Gastrocnemius medialis (tissue), 4 donors: ENCODE measurements at regions not wholly inside any gene's neighbourhood (a gene's known extent, or its start where the extent isn't known, plus 50 kb on each side); places are given as distances from the start of the nearest gene placed in this dataset.

Experiments
- ATAC-seq, 2 donors: fragments of 150-250 bp; one replicate each; pipeline ENCODE4 v1.9.1; 2016
- DNase-seq, 2 donors: peaks; one replicate each; pipeline ENCODE4 v3.0.0-alpha.2; 2019
- H3K27ac ChIP-seq, 4 donors: fragments of 200-600 bp; sonication (generic); 1 replicate in 1 of 4; 2 replicates in 3 of 4; pipeline ENCODE4 v1.5.1; 2016 to 2018; ENCODE audit warnings: mild to moderate bottlenecking in 2 of 4, moderate library complexity in 1 of 4
- H3K27me3 ChIP-seq, 3 donors: fragments of 200-600 bp; sonication (generic) in 2 of 3; 1 replicate in 1 of 3; 2 replicates in 2 of 3; pipeline versions ENCODE4 v1.5.1 to v1.6.0; 2016 to 2019; ENCODE audit warnings: mild to moderate bottlenecking in 1 of 3, moderate library complexity in 1 of 3
- H3K36me3 ChIP-seq, 2 donors: fragments of 200-600 bp; sonication (generic) in 1 of 2; one replicate each; pipeline ENCODE4 v1.5.1; 2017 to 2018
- H3K4me1 ChIP-seq, 2 donors: fragments of 200-600 bp; sonication (generic) in 1 of 2; one replicate each; pipeline ENCODE4 v1.5.1; 2016 to 2017; ENCODE audit warnings: mild to moderate bottlenecking in 2 of 2
- H3K4me3 ChIP-seq, 4 donors: fragments of 200-600 bp; sonication (generic) in 3 of 4; 1 replicate in 1 of 4; 2 replicates in 3 of 4; pipeline ENCODE4 v1.5.1; 2016 to 2019; ENCODE audit warnings: mild to moderate bottlenecking in 2 of 4
- H3K9me3 ChIP-seq, 3 donors: fragments of 200-600 bp; sonication (generic) in 2 of 3; 1 replicate in 1 of 3; 2 replicates in 2 of 3; pipeline ENCODE4 v1.5.1; 2016 to 2019
- POLR2A ChIP-seq, 2 donors: fragments of 450-650 bp; IDR thresholded peaks; one replicate each; pipeline ENCODE4 v1.6.1; 2017; ENCODE audit warnings: antibody characterized with exemption in 2 of 2, mild to moderate bottlenecking in 2 of 2, moderate library complexity in 2 of 2
- in situ Hi-C, 4 donors: fragments of 200-750 bp; cut with MboI; loops; one replicate each; pipeline versions ENCODE4 v1.15.0 to v1.8.0; 2017; ENCODE audit warnings: low sequenced_read_pairs in 4 of 4
- intact Hi-C: fragments of 100-400 bp; cut with DNase I; formaldehyde crosslinking; loops from one replicate; pipeline ENCODE4 v1.15.1; 2023; ENCODE audit warnings: low total_unique reads
- TF ChIP-seq, protein P1 (sequence below), 5 experiments: fragments of 450-650 bp in 3 of 5; fragments of 200-600 bp in 2 of 5; sonication (generic) in 2 of 5; IDR thresholded peaks in 4 of 5; conservative IDR thresholded peaks in 1 of 5; 1 replicate in 4 of 5; 2 replicates in 1 of 5; pipeline ENCODE4 v1.5.1; 2016 to 2019; ENCODE audit warnings: antibody characterized with exemption in 5 of 5, mild to moderate bottlenecking in 3 of 5, moderate library complexity in 3 of 5

- in situ Hi-C loops (no loop called here), intact Hi-C loops (no loop called here)
- Histone ChIP-seq H3K4me1 (peaks cover 12 to 17% of the 10 kb centered on the region in 2 donors), H3K36me3 (no peaks in the 10 kb centered on the region), H3K27ac (no peak overlapping the region), H3K9me3 (no peaks in the 10 kb centered on the region), H3K4me3 (no peak overlapping the region), H3K27me3 (no peaks in the 10 kb centered on the region)
- TF ChIP-seq, protein P1, sequence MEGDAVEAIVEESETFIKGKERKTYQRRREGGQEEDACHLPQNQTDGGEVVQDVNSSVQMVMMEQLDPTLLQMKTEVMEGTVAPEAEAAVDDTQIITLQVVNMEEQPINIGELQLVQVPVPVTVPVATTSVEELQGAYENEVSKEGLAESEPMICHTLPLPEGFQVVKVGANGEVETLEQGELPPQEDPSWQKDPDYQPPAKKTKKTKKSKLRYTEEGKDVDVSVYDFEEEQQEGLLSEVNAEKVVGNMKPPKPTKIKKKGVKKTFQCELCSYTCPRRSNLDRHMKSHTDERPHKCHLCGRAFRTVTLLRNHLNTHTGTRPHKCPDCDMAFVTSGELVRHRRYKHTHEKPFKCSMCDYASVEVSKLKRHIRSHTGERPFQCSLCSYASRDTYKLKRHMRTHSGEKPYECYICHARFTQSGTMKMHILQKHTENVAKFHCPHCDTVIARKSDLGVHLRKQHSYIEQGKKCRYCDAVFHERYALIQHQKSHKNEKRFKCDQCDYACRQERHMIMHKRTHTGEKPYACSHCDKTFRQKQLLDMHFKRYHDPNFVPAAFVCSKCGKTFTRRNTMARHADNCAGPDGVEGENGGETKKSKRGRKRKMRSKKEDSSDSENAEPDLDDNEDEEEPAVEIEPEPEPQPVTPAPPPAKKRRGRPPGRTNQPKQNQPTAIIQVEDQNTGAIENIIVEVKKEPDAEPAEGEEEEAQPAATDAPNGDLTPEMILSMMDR (IDR thresholded peaks at IDR 0.05 in 4 of 5, conservative IDR thresholded peaks at IDR 0.05 in 1 of 5): no peak
- no peak for TF ChIP-seq POLR2A (IDR thresholded peaks at IDR 0.05)
- ATAC-seq: no peak
- no peak for DNase-seq
Observed at GRCh38 chr4:138887341-138887740, 128.2 kb upstream of the NOCT start.

DNA sequence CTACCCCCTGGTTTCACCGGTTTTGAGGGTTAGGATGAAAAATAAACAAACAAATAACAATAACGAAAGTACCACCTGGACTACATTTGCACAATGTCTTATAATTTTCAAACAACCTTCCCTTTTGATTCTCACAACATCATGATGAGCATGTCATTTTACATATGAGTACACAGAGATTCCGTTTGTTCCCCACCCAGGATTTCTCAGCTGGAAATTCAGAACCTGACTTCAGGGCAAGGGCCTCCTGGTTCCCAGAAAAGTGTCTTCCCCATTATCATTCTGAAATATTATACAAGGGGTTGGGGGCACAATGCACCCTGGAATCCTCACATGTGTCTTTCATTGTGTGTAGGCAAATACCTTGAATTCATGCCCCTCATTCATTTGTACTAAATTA is 135.8 kb upstream of the NOCT start:
- Histone ChIP-seq H3K36me3 (no peaks in the 10 kb centered on the region), H3K4me1 (no peaks in the 10 kb centered on the region), H3K27me3 (no peaks in the 10 kb centered on the region), H3K9me3 (no peaks in the 10 kb centered on the region), H3K27ac (no peak overlapping the region), H3K4me3 (no peak overlapping the region)
- in situ Hi-C loops: no loop called here
- DNase-seq: no peak
- no peak for TF ChIP-seq POLR2A (IDR thresholded peaks at IDR 0.05)
- TF ChIP-seq, protein P1 (IDR thresholded peaks at IDR 0.05 in 4 of 5, conservative IDR thresholded peaks at IDR 0.05 in 1 of 5): no peak
- intact Hi-C loops: loop anchor here (10.0 kb wide), 1 partner anchor 785 kb away; no protein-coding TSS in a partner anchor
- no peak for ATAC-seq

DNA sequence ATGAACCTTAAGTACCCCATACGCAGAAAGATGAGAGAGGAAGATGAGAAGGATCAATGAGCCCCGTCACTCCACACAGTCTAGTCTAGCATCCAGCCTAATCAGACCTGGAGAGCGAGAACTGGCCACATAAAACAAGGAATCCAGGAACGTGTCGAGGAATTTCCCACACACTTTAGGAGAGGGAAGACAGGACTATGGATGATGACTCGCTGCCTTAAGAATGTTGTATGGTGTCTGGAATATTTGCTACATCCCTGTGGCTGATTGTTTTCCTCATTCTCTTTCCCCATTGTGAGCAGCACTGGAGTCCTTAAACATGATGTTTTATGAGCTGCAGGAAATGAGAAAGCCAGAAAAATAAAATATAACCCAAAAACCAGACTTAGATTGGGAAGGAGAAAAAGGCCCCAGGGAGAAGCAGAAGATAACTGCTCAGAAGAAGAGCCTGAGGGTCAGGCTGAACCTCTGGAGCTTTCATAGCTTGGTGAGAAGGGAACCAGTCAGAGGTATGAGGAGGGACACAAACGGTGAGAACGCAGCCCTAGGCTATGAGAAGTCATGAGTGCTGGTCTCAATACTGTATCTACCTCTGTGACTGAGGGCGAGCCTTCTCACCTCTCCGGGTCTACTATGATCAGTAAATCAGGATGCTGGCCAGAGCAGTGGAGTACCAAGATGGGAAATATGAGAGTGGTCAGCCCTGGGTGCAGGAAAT is 139.5 kb upstream of the NOCT start:
- H3K27me3 ChIP-seq: no peaks in the 10 kb centered on the region
- no peaks in the 10 kb centered on the region for H3K9me3 ChIP-seq
- H3K27ac ChIP-seq: no peak overlapping the region
- in situ Hi-C loops: no loop called here
- ATAC-seq: no peak
- H3K4me3 ChIP-seq: no peak overlapping the region
- TF ChIP-seq, protein P1 (IDR thresholded peaks at IDR 0.05 in 4 of 5, conservative IDR thresholded peaks at IDR 0.05 in 1 of 5): no peak
- H3K4me1 ChIP-seq: peaks cover 3% of the 10 kb centered on the region in 2 donors
- no peak for DNase-seq
- no peaks in the 10 kb centered on the region for H3K36me3 ChIP-seq
- intact Hi-C loops: loop anchor here (10.0 kb wide), 1 partner anchor 781 kb away; no protein-coding TSS in a partner anchor

- H3K27ac ChIP-seq: no peak overlapping the region
- no peaks in the 10 kb centered on the region for H3K36me3 ChIP-seq
- H3K4me1 ChIP-seq: peaks cover 3 to 6% of the 10 kb centered on the region in 2 donors
- H3K4me3 ChIP-seq: no peak overlapping the region
- H3K9me3 ChIP-seq: no peaks in the 10 kb centered on the region
- no peaks in the 10 kb centered on the region for H3K27me3 ChIP-seq
- no peak for TF ChIP-seq POLR2A (IDR thresholded peaks at IDR 0.05)
- TF ChIP-seq, protein P1 (IDR thresholded peaks at IDR 0.05 in 4 of 5, conservative IDR thresholded peaks at IDR 0.05 in 1 of 5): no peak
- no peak for DNase-seq
- in situ Hi-C loops (loop anchor here in 1 of 4 donors (25.0 kb wide), 1 partner anchor 1059 kb away; no protein-coding TSS in a partner anchor), intact Hi-C loops (loop anchor here (1.0 to 10.0 kb wide), 2 partner anchors 67 to 777 kb away; no protein-coding TSS in a partner anchor)
- no peak for ATAC-seq
Observed at GRCh38 chr4:138871555-138871875, 144.1 kb upstream of the NOCT start.
